GM12875 (cell line): ENCODE measurements at regions not wholly inside any gene's neighbourhood (a gene's known extent, or its start where the extent isn't known, plus 50 kb on each side); places are given as distances from the start of the nearest gene placed in this dataset.

ENCODE experiments used
- H3K4me3 ChIP-seq: one replicate; pipeline ENCODE4 v1.5.1; 2011; ENCODE audit warnings: low read depth, low read length, control low read depth
- CTCF ChIP-seq: IDR thresholded peaks from 2 replicates; pipeline ENCODE4 v1.5.1; 2011; ENCODE audit warnings: low read depth, mild to moderate bottlenecking, control low read depth, inconsistent platforms, low read length, moderate library complexity, borderline replicate concordance; ENCODE audit not compliant: insufficient read depth

- TF ChIP-seq CTCF, result no peak
- no peak overlapping the region for H3K4me3 ChIP-seq
Observed at GRCh38 chr18:76566987-76567386, 71.9 kb upstream of the ZNF516 start.

- no peak for TF ChIP-seq CTCF
- H3K4me3 ChIP-seq, result no peak overlapping the region
Observed at GRCh38 chr18:76565238-76566173, 70.5 kb upstream of the ZNF516 start.

GRCh38 chr18:76564655-76565237, 69.7 kb upstream of the ZNF516 start:
- no peak overlapping the region for H3K4me3 ChIP-seq
- TF ChIP-seq CTCF, result no peak

- no peak overlapping the region for H3K4me3 ChIP-seq
- TF ChIP-seq CTCF, result no peak
Observed at GRCh38 chr18:76564117-76564516, 69.1 kb upstream of the ZNF516 start.

GRCh38 chr18:76562286-76563122, 67.5 kb upstream of the ZNF516 start:
- no peak for TF ChIP-seq CTCF

GRCh38 chr18:76558881-76559667, 64.0 kb upstream of the ZNF516 start:
- no peak overlapping the region for H3K4me3 ChIP-seq
- TF ChIP-seq CTCF, result no peak

More at GRCh38 chr18:76562286-76563122, 67.5 kb upstream of the ZNF516 start:
- H3K4me3 ChIP-seq, result no peak overlapping the region
